GM18505 (cell line): ENCODE measurements at regions not wholly inside any gene's neighbourhood (a gene's known extent, or its start where the extent isn't known, plus 50 kb on each side); places are given as distances from the start of the nearest gene placed in this dataset.

Source experiments
- ATAC-seq: cut with Tn5 transposase; IDR thresholded peaks from one replicate; pipeline ENCODE4 v1.9.1; 2021; ENCODE audit not compliant: unreplicated experiment
- POLR2A ChIP-seq: IDR thresholded peaks from 4 replicates; pipeline ENCODE4 v1.6.1; 2011; ENCODE audit warnings: borderline replicate concordance; ENCODE audit not compliant: insufficient read depth, insufficient read length; ENCODE audit errors: extremely low read depth

GRCh38 chr5:124941051-124942049 lies 194.9 kb upstream of the ZNF608 start:
- ATAC-seq: no peak
- no peak for TF ChIP-seq POLR2A

DNA sequence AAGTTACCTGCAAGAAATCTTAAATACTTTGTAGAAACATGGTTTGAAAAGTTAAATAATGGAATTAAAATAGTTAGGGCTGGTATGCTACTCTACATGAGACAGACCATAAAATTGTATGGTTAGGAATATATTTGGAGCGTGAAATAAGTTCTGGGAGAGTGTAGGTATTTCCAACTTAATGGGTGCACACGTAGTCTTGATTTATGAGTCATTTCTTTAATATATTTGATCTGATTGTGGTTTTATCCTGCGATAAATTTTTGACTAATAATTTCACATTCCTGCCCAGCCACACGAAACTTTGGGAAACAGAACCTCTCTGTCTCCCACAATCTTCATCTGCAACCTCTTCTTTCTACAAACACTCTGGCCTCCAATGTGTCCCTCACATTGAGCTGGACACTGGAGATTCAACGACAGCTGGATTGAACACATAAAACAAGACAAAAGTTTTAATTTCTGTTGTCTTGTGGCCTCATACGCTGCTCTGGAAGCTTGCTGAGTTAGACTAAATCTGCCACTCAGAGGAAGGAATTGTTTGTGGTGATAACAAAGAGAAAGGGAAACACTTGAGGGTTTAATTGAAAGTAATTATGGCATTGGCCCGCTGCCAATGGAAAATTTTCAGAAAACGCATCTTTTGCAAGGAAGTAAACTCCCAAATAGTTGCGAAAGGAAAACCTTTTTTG lies 201.8 kb upstream of the ZNF608 start:
- TF ChIP-seq POLR2A: no peak
- ATAC-seq: no peak

DNA sequence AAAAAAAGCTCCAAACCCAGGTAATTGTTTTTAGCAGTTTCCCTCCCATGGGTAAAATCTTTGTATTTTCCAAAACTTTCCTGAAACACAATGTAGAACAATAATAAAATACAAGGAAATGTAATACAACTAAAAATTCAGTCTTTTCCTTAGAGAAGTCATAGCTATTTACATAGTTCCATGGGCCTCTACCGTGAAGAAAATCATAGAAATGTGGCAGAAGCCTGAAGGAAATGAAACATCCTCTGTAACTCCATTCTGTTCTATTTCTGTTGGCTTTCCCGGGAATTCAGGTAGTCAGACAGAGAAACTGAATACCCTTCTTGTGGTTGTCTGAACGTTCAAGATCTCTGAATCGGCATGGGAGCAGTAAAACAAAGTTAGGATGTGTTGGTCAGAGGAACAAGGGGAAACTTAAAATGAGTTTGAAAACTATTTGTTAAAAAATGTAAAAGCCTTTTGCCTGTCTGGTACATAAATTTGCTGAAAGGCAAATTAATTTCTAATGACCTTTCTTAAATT lies 202.4 kb upstream of the ZNF608 start:
- ATAC-seq: no peak
- no peak for TF ChIP-seq POLR2A

- no peak for ATAC-seq
- no peak for TF ChIP-seq POLR2A
These were observed 203.4 kb upstream of the ZNF608 start for GRCh38 chr5:124949862-124950261.

DNA sequence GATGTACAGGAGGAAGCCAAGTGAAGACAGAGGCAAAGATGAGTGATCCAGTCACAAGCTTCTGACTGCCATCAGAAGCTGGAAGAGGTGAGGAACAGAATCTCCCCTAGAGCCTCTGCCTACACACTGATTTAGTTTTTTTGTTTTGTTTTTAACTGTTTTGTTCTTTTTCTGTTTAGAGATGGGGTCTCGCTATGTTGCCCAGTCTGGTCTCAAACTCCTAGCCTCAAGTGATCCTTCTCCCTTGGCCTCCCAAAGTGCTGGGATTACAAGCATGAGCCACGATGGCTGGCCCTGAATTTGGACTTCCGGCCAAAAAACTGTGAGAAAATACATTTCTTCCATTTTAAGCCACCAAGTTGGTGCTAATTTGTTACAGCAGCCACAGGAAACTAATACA lies 204.7 kb upstream of the ZNF608 start:
- no peak for TF ChIP-seq POLR2A
- no peak for ATAC-seq

DNA sequence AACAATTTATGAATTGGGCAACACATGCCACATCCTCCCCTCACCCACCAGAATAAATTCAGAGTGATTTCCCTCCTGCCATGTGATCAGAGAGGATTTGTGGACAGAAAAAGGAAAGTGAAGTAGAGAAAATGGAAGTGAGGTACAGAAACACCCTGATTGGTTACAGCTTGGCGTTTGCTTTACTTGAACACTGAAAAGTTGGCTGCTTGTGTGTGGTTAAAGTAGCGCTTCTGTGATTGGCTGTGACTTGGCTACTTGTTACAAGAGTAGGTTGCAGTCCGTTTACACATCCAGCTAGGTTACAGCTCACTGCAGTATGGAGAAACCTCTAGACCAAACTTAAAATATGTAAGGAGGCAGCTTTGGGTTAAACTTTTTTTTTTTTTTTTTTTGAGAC lies 205.2 kb upstream of the ZNF608 start:
- no peak for TF ChIP-seq POLR2A
- peak; percentile 66 for ATAC-seq

DNA sequence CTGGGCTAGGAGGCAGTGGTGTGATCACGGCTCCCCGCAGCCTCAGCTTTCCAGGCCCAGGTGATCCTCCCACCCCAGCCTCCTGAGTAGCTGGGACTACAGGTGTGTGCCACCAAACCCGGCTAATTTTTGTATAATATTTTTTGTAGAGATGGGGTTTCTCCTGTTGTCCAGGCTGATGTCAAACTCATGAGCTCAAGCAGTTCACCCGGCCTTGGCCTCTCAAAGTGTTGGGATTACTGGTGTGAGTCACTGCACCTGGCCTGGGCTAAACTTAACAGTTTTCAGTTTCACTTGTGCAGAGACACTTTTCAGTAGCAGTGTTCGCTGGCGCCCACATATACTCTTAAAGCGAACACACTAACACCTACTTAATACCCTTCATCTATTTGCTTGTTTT lies 205.6 kb upstream of the ZNF608 start:
- peak; percentile 54 for TF ChIP-seq POLR2A
- ATAC-seq: peak; percentile 92

GRCh38 chr5:124952566-124952965 lies 206.1 kb upstream of the ZNF608 start:
- ATAC-seq: peak; percentile 43
- peak; percentile 33 for TF ChIP-seq POLR2A

DNA sequence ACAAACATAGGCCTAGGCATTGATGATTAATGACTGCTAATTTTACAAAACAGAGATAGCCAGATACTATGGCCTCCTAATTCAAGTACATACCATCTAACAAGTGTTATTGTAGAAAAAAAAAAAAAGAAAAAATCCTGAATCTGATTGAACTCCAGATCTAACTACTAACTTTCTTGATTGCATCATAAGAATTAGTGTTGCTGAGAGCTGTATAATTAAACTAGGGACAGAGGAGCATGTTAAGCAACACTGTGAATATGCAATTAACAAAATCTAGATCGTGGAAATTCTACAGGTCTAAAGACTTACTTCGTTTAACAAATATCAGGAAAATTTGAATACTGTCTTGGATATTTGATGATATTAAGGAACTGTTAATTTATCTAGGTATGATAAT lies 208.3 kb upstream of the ZNF608 start:
- no peak for TF ChIP-seq POLR2A
- ATAC-seq: no peak

- TF ChIP-seq POLR2A: no peak
- ATAC-seq: no peak
These were observed 210.1 kb upstream of the ZNF608 start for GRCh38 chr5:124956471-124957029.

GRCh38 chr5:124957063-124957462 lies 210.6 kb upstream of the ZNF608 start:
- no peak for TF ChIP-seq POLR2A
- no peak for ATAC-seq

GRCh38 chr5:124960266-124960665 lies 213.8 kb upstream of the ZNF608 start:
- TF ChIP-seq POLR2A: no peak
- no peak for ATAC-seq

DNA sequence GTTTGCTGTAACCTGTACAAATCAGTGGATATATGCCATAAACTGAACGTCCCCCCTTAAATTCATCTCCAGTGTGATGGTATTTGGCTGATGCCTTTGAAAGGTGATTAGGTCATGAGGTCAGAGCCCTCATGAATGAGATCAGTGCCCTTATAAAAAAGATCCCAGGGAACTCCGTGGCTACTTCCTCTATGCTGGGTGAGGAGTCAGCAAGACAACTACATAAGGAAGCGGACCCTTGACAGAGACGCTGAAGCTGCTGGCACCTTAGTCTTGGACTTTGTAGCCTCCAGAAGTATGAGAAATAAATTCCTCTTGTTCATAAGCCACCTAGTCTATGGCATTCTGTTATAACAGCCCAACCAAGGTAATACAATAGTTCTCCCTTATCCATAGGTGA lies 215.1 kb upstream of the ZNF608 start:
- no peak for TF ChIP-seq POLR2A
- ATAC-seq: no peak
